OCI-LY3 (cell line): ENCODE measurements at regions not wholly inside any gene's neighbourhood (a gene's known extent, or its start where the extent isn't known, plus 50 kb on each side); places are given as distances from the start of the nearest gene placed in this dataset.

Experiments used
- EZH2phosphoT487 ChIP-seq: fragments of 200-600 bp; shearing (Covaris generic); IDR thresholded peaks from 2 replicates; pipeline ENCODE4 v1.6.1; 2018; ENCODE audit warnings: antibody characterized with exemption, mixed run types, low read depth
- TF ChIP-seq, protein P1 (sequence below): fragments of 200-600, 300-600 bp; sonication (generic); IDR thresholded peaks from 2 replicates; pipeline ENCODE4 v1.5.1; 2014; ENCODE audit warnings: antibody characterized with exemption, low read length, low read depth

- TF ChIP-seq, protein P1, sequence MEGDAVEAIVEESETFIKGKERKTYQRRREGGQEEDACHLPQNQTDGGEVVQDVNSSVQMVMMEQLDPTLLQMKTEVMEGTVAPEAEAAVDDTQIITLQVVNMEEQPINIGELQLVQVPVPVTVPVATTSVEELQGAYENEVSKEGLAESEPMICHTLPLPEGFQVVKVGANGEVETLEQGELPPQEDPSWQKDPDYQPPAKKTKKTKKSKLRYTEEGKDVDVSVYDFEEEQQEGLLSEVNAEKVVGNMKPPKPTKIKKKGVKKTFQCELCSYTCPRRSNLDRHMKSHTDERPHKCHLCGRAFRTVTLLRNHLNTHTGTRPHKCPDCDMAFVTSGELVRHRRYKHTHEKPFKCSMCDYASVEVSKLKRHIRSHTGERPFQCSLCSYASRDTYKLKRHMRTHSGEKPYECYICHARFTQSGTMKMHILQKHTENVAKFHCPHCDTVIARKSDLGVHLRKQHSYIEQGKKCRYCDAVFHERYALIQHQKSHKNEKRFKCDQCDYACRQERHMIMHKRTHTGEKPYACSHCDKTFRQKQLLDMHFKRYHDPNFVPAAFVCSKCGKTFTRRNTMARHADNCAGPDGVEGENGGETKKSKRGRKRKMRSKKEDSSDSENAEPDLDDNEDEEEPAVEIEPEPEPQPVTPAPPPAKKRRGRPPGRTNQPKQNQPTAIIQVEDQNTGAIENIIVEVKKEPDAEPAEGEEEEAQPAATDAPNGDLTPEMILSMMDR: no peak
- TF ChIP-seq EZH2phosphoT487: no peak
These were observed 72.5 kb upstream of the KCTD7 start for GRCh38 chr7:66556177-66556548.
